HG03571 (cell line): ENCODE measurements at regions not wholly inside any gene's neighbourhood (a gene's known extent, or its start where the extent isn't known, plus 50 kb on each side); places are given as distances from the start of the nearest gene placed in this dataset.
"Not testable (repeated sequence)": the region's sequence is repeated elsewhere in the genome, so short reads cannot be mapped to it uniquely, and the experiment has no call there.

Experiments used
- ATAC-seq: cut with Tn5 transposase; IDR thresholded peaks from one replicate; pipeline ENCODE4 v1.9.1; 2021; ENCODE audit not compliant: unreplicated experiment

DNA sequence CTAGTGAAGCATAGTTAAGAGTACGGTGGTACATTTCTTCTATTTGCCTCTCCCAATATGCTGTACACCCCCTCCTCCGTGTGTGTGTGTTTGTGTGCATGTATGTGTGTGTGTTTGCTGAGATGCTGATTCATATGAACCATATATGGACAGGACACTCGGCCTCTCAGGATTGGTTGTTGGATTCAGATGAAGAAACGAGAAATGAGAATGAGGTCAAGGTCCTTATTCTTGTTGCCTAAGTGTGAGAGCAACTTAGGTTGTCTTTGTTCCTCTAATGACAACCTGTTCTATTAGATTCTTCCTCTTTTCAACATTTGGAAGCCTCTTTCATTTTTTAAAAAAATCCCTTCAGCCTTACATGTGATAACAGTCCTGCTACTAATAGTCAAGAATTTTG, 1387.6 kb downstream of the STIM2 start:
- no peak for ATAC-seq

DNA sequence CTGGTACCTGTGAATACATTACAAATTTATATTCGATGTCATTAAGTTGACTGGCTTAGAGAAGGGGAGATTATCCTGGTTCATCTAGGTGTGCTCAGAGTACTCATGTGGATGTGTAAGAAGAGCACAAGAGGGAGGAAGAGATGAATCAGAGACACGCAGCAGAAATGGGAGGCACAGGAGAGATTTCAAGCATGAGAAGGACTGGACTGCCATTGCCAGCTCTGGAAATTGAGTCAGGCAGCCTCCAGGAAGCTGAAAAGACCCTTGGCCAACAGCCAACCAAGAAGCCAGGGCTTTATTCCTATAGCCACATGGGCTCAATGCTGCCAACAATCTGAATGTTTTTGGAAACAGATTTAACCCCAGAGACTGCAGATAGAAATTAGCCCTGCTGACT, 1390.0 kb downstream of the STIM2 start:
- no peak for ATAC-seq

DNA sequence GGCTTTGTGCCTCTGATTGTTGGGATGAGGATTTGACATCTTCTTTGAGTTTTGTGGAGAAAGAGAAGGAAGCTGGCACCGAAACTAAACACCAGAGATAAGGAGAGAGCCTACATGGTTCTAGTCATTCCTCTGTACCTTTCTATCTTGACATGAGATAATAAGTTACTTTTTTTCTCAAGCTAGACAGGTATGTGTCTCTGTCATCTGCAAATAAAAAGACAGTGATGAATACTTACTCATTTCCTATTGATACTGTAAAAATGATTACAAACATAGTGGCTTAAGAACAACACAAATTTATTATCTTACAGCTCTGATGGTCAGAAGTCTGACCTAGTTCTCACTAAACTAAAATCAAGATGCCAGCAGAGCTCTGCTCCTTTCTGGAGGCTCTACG, 1391.2 kb downstream of the STIM2 start:
- ATAC-seq = no peak

DNA sequence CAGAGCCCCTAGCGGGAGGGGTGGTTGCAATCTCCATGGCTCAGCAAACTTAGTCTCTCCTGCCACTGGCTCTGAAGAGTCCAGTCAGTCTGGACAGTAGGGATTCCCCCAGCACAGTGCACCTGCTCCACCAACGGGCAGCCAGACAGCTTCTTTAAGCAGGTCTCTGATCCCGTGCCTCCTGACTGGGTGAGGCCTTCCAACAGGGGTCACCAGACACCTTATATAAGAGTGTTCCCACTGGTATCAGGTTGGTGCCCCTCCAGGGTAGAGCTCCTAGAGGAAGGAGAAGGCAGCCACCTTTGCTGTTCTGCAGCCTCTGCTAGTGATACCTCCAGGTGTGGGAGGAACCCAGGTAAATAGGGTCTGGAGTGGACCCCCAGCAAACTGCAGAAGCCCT, 1393.4 kb downstream of the STIM2 start:
- no peak for ATAC-seq

DNA sequence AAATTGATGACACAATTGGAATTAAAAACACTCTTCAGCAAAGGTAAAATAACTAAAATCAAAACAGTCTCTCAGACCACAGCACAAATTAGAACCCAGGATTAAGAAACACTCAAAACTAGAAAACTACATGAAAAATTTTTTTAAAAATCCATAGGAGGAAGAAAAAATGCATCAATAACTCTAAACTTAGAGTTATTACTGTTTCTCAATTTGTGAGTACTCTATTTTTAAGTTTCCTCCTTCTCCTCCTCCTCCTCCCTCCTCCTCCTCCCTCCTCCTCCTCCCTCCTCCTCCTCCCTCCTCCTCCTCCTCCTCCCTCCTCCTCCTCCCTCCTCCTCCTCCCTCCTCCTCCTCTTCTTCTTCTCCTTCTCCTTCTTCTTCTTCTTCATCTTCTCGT, 1395.7 kb downstream of the STIM2 start:
- ATAC-seq = no peak

DNA sequence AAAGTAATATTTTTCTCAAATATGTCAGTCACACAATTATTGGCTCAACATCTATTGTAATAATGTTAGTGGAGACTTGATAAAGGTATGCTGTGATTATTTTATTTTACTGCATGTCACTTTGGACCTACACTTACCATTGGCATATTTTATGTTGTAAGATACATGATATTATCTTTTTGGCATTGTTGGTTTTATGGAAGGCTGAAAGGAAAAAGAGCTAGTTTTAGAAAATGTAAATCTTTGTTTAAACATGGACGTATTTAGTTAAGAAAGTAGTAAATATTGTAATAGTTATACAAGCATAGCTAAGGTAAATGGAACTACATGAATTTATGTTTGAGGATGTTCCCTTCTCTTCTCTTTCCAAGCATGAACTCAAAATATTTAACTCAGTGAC, 1399.3 kb downstream of the STIM2 start:
- no peak for ATAC-seq

DNA sequence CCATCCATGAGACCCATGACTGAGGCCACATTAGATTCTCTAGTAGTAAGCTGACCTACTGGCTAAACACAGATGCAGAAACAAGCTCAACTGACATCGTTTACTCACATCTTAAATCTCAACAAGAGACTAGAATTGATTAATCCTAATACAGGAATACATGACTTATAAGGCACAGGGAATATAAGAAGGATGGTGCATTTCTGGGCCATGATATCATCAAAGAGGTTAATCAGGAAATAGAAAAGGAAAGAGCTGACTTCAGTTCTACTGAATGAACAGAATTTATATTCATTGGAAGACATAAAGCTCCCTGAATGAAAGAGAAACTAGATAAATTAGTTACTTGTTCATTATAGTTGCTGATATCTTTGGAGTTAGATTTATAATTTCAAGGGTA, 1406.5 kb downstream of the STIM2 start:
- no peak for ATAC-seq

DNA sequence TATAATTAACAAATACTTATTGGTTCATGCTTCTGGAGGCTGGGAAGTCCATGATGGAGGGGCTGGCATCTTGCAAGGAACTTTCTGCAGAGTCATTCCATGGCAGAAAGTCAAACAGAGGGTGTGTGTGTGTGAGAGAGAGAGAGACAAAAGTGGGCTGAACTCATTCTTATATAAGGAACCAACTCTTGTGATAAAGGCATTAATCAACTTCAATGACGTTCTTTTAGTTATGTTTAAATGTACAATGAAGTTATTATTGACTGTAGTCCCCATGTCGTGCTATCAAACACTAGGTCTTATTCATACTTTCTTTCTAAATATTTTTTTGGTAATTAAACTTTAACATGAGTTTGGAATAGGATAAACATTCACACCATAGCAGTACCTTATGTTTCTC, 1408.8 kb downstream of the STIM2 start:
- ATAC-seq = no peak

DNA sequence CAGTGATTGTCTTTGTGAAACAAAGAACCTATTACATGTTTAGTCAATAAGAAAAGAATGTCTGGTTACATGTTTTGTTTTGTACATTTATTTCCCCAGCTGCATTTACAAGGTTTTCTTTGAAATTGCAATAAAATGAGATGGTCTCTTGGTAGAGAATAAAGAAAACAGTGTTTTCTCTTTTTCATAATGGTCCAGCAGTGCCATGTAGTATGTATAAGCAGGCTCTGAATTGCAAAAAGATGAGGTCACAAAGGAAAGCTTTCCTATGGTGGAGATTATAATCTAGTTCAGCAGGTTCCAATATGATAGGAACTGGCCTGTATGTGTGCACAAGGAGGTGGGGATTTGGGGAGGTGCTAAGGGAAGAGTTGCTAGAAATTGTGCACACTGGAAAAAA, 1417.3 kb downstream of the STIM2 start:
- no peak for ATAC-seq

DNA sequence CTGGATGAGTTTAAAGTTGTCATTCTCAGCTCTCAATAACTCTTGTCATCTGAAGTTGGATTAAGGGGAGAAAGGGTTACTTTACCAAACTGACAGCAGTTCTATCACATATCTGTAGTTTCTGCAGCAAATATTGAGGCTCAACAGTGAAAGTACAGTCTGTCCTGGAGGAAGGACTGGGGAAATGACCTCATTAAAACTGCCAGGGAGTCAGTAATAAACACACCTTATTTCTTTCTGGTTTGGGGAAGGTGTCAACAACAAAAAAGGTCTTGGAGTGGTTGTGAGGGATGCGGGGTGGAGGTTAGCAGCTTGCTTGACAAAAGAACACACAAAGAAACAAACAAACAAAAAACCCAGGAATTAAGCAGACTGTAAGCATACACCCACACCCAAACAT, 1418.0 kb downstream of the STIM2 start:
- ATAC-seq = no peak

DNA sequence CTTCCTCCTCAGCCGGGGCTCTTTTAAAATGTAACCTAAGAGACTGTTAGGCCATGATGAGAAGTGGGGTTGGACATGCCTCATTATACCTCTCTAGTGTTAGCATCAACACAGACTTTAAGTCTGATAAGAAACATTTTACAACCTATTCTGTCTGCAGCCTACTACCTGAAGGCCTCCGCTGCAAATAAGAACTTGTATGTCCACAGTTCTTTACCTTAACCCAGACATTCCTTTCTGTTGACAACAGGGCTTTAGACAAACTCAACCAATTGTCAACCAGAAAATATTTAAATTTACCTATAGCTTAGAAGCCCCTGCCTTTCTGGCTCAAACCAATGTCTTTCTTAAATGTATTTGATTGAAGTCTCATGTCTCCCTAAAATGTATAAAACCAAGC, 1418.6 kb downstream of the STIM2 start:
- ATAC-seq = no peak

DNA sequence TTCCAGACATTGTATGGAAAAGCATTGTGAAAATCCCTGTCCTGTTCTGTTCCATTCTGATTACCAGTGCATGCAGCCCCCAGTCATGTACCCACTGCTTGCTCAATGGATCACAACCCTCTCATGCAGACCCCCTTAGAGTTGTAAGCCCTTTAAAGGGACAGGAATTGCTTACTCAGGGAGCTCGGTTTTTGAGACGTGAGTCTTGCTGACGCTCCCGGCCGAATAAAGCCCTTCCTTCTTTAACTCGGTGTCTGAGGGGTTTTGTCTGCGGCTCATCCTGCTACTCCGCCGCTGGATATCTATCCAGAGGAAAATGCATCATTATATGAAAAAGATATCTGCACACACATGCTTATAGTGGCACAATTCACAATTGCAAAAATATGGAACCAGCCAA, 1425.6 kb downstream of the STIM2 start:
- ATAC-seq = not testable (repeated sequence)

DNA sequence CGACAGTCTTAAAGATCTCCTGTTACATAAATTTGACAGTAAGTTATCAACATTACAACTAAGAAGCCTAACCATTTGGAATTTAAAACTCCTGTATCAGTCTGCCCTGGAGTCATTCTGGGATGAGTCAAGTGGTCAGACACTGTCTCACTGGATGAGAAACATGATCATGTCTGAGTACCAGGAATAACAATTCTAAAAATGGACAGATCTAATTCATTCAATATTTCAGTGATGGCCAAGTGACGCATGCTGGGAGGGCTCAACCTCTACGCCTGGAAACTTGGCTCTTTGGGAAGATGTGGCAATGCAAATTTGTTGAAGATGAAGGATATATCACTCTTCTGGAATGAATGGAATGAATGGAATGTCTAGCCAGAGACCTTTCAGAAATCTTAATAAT, 1427.2 kb downstream of the STIM2 start:
- ATAC-seq = no peak

DNA sequence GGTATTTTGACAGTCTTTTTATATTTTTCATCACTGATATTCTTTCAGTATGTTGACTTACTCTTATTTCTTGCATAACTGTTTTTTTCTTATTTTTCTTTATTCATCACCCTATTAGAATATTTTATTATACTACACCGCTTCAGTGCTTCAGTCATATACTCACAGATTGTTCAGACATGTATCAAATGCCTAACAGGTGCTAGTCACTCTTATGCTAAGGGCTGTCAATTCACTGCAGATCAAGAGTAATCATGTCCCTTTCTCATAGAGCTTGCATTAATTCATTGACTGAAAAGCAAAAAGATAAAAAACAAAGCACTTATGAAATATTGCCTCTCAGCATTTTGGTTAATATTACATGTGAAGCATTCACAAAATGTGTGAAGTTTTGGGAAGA, 1435.6 kb downstream of the STIM2 start:
- ATAC-seq = no peak

DNA sequence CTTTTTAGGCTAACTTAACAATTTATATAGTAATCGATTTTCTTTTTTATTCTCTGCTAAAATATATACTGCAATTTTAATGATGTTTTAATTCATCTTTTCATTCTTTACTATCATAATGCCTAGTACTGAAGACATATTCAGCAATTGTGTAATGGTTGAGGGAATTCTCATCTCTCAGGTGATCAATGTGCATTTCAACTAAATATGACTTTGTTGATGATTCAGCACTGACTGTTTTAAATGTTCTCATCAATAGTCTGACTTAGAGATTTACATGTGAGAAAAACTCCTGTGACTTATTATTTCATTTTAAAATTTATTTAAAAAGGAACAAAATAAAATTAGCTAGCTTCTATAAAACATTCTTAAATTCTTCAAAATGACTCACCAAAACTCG, 1450.3 kb downstream of the STIM2 start:
- no peak for ATAC-seq

DNA sequence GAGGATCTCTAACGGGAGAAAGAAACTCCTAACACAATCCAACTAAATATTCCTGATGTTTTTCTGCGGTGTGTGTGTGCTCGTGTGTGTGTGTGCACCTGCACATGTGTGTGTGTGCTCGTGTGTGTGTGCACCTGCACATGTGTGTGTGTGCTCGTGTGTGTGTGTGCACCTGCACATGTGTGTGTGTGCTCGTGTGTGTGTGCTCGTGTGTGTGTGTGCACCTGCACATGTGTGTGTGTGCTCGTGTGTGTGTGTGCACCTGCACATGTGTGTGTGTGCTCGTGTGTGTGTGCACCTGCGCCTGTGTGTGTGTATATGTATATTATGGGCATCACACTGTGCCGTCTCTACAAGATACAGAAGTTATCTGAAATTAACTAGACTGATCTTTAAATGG, 1451.9 kb downstream of the STIM2 start:
- not testable (repeated sequence) for ATAC-seq

DNA sequence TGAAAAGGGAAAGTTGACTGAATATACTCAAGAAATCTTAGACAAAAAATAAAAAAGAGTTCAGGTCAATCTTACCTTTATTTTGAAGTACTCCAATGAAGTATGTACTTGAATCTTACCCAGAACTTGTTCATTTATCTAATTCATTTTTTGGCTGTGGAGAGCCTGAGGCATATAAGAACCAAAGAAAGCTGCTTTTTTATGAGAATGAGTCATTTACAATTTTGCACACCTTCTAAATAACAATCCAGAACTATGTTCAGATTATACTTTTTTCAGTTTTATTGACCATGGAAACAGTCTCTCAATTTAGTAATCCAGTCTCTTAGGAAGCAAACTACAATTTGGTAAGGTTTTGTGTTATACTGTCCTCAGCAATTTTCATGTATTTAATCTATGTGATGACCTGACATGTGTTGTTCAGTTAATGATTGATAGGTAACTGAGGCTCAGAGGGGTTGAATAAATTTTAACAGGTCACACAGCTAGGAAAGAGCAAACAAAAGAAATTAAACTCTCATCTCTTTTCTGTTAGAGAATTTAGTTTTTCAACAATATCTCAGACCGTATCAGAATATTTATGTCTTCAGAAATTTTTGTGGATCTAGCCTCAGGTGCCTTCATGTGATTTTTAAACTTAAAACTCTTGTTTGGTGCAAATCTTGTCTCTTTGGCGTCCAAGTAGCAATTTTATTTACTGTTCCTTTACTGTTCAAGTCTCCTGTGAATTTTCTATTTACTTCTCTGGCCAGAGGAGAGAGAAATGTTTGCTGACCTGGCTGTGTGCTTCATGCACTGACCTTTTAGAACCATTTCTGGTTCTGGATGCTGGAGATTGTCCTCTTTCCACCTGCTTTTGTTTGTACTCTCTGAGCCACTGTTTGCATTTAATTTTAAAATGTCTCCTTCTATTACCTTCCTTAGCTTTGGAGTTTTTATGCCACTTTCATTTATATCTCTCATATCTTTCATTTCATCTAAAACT, 1453.4 kb downstream of the STIM2 start:
- ATAC-seq = no peak

DNA sequence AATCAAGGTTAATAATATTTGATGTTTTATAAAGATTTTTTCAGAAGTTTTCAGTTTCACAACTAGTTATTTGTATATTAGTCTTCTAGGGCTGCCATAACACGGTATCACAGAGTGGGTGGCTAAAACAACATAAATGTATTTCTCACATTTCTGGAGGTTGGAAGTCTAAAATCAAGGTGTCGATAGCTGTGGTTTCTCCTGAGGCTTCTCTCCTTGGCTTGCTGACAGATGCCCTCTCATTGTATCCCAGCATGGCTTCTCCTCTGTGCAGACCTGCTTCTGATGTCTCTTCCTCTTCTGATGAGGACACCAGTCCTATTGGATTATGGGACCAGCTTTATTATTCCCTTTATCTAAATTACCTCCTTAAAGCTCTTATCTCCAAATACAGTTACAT, 1456.6 kb downstream of the STIM2 start:
- no peak for ATAC-seq

DNA sequence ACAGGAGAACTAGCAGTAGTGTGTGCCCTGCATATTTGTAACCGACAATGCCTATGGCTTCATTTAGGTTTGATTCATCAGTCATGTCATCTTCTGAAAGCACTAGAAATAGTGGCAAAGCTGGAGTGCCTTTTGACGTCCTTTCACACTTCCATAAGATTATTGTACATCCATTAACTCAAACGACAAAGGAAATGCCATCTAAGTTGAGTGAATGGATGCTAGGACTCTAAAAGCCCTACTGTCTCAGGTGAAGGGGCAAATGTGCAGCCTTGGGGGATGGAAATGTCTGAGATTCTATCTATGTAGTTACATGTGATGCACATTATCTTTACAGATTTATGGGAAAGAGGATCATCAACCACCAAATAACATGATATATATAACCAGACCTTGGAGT, 1473.6 kb downstream of the STIM2 start:
- no peak for ATAC-seq

DNA sequence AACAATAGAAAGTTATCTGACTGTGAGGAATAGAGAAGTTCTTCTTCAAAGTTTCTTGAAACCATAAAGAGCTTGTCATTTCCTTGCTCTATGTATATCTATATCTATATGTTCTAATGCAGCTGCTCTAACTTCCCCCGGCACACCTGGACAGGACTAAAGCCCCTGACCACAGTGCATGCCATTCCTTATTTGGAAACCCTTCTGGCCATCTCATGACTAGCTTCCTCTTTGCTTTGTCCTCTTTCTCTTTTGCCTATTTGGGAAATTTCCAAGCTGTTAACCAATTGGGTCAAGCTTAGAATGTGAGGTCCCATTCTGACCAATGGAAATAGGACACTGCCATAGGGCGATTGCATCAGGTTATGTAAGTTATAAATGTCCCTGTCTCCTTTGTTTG, 1481.1 kb downstream of the STIM2 start:
- no peak for ATAC-seq

DNA sequence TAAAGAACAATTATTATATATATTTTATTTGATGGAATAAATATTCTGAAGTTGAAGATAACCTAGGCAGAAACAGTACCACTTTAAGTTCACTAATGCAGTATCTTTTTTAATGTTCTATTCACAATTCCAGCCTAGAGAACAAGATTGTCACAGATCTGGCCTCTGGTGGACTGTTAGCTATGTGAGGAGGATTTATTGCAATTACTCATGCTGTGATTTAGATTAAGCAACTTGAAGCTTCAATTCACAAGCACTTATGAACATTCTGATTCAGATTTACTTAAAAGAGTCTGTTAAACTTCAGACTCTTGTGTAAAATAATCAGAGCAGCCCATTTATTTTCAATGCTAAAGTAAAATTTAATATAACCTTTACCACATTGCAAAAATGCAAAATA, 1489.8 kb downstream of the STIM2 start:
- ATAC-seq = no peak

DNA sequence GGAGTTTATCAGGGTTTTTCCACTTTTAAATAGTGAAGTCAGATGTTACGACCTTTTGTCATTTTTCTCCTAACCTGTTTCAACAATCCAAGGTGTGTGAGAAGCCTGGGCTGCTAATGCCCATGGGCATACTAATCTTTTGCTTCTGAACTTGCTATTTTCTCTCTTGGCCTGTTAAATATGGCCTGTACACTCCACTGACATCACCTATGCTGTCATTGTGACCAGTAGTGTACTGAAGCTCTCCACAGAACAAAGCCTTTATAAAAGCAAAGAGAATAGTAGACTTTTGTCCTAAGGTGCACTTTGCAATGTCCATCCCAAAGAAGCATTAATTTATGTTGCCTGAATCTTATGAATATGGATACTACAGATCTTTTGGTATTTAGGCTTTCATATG, 1490.5 kb downstream of the STIM2 start:
- no peak for ATAC-seq

DNA sequence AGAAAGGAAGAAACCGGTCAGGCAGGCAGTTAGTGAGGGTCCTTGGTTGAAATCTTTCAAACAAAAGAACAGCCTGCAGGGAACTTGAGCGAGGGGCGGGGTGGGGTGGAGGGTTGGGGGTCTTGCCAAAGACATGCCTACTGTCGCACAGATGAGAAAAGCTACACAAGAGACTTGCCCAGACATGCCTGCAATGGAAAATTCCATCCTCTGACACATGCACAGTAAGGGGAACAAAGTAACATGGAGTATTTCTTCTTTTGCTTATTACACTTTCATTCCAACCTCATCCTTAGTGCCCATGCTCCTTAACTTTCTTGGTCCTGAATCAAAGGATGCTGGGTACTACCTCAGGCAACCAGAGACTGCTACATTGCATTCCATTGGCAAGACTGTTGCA, 1491.2 kb downstream of the STIM2 start:
- ATAC-seq = no peak
